PC-3 (cell line): ENCODE measurements at regions not wholly inside any gene's neighbourhood (a gene's known extent, or its start where the extent isn't known, plus 50 kb on each side); places are given as distances from the start of the nearest gene placed in this dataset.

Source experiments
- EZH2 ChIP-seq: fragments of 300-600 bp; sonication (generic); IDR thresholded peaks from one replicate; pipeline ENCODE4 v1.6.1; 2017; ENCODE audit warnings: antibody characterized with exemption, mild to moderate bottlenecking, low read length; ENCODE audit not compliant: unreplicated experiment
- EZH2phosphoT487 ChIP-seq: fragments of 300-600 bp; sonication (generic); IDR thresholded peaks from 2 replicates; pipeline ENCODE4 v1.6.1; 2018; ENCODE audit warnings: mild to moderate bottlenecking, antibody characterized with exemption, low read length, borderline replicate concordance
- TF ChIP-seq, protein P1 (sequence below): fragments of 300-600 bp; sonication (generic); conservative IDR thresholded peaks from 2 replicates; pipeline ENCODE4 v1.5.1; 2017; ENCODE audit warnings: antibody characterized with exemption, low read depth, mild to moderate bottlenecking, low read length

DNA sequence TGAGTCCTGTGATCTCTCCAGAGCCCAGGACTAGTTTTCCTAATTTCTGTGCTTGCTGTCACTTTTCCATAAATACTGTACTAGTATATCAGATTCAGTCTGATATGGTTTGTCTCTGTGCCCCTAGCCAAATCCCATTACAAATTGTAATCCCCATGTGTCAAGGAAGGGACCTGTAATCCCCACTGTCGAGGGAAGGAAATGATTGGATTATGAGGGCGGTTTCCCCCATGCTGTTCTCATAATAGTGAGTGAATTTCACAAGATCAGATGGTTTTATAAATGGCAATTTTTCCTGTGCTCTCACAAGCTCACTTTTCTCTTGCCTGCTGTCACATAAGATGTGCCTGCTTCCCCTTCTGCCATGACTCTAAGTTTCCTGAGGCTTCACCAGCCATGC is 54.8 kb upstream of the IFRD1 start:
- TF ChIP-seq, protein P1, sequence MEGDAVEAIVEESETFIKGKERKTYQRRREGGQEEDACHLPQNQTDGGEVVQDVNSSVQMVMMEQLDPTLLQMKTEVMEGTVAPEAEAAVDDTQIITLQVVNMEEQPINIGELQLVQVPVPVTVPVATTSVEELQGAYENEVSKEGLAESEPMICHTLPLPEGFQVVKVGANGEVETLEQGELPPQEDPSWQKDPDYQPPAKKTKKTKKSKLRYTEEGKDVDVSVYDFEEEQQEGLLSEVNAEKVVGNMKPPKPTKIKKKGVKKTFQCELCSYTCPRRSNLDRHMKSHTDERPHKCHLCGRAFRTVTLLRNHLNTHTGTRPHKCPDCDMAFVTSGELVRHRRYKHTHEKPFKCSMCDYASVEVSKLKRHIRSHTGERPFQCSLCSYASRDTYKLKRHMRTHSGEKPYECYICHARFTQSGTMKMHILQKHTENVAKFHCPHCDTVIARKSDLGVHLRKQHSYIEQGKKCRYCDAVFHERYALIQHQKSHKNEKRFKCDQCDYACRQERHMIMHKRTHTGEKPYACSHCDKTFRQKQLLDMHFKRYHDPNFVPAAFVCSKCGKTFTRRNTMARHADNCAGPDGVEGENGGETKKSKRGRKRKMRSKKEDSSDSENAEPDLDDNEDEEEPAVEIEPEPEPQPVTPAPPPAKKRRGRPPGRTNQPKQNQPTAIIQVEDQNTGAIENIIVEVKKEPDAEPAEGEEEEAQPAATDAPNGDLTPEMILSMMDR: no peak
- no peak for TF ChIP-seq EZH2
- no peak for TF ChIP-seq EZH2phosphoT487
